Astrocyte (in vitro differentiated cells and primary cell): ENCODE measurements at regions not wholly inside any gene's neighbourhood (a gene's known extent, or its start where the extent isn't known, plus 50 kb on each side); places are given as distances from the start of the nearest gene placed in this dataset.

ENCODE experiments used
- DNase-seq: peaks from one replicate; pipeline ENCODE4 v3.0.0-alpha.2; 2010; ENCODE audit warnings: low read depth
- FAIRE-seq: peaks from 2 replicates; lab custom pipeline; 2011; peaks lifted over from hg19 to GRCh38; lab: Jason Lieb, UNC
- H2AFZ ChIP-seq: 2 replicates; pipeline ENCODE4 v1.6.0; 2012; ENCODE audit warnings: low read depth, low read length, inconsistent platforms
- H3K27ac ChIP-seq: 2 replicates; pipeline ENCODE4 v1.5.1; 2011; ENCODE audit warnings: low read depth, low read length, inconsistent platforms
- H3K27me3 ChIP-seq: 2 replicates; pipeline ENCODE4 v1.6.0; 2011; ENCODE audit warnings: low read length, inconsistent platforms; ENCODE audit not compliant: insufficient read depth
- H3K36me3 ChIP-seq: 2 replicates; pipeline ENCODE4 v1.5.1; 2011; ENCODE audit warnings: low read length, inconsistent platforms; ENCODE audit not compliant: insufficient read depth
- H3K4me1 ChIP-seq: 2 replicates; pipeline ENCODE4 v1.5.1; 2011; ENCODE audit warnings: low read length, inconsistent platforms; ENCODE audit not compliant: insufficient read depth
- H3K4me2 ChIP-seq: 2 replicates; pipeline ENCODE4 v1.6.0; 2012; ENCODE audit warnings: low read length, inconsistent platforms
- H3K4me3 ChIP-seq: 2 replicates; pipeline ENCODE4 v1.5.1; 2011; ENCODE audit warnings: low read depth, mild to moderate bottlenecking, low read length, inconsistent platforms; ENCODE audit not compliant: insufficient read depth
- H3K79me2 ChIP-seq: 2 replicates; pipeline ENCODE4 v1.6.0; 2012; ENCODE audit warnings: mild to moderate bottlenecking, low read length, inconsistent platforms; ENCODE audit not compliant: insufficient read depth
- H3K9ac ChIP-seq: 2 replicates; pipeline ENCODE4 v1.6.0; 2012; ENCODE audit warnings: mild to moderate bottlenecking, low read length, inconsistent platforms
- H3K9me3 ChIP-seq: 2 replicates; pipeline ENCODE4 v1.5.1; 2012; ENCODE audit warnings: low read depth, mild to moderate bottlenecking, low read length, inconsistent platforms; ENCODE audit not compliant: insufficient read depth
- H4K20me1 ChIP-seq: 2 replicates; pipeline ENCODE4 v1.6.0; 2012; ENCODE audit warnings: low read length, inconsistent platforms; ENCODE audit not compliant: insufficient read depth
- H3K27ac Mint-ChIP-seq: one replicate; pipeline ENCODE4 v1.8.0; 2021; ENCODE audit warnings: mild to moderate bottlenecking, mixed read lengths; ENCODE audit not compliant: unreplicated experiment
- H3K27me3 Mint-ChIP-seq: one replicate; pipeline ENCODE4 v1.8.0; 2021; ENCODE audit warnings: low read depth, mixed read lengths; ENCODE audit not compliant: unreplicated experiment
- H3K36me3 Mint-ChIP-seq: one replicate; pipeline ENCODE4 v1.8.0; 2021; ENCODE audit warnings: low read depth, mixed read lengths; ENCODE audit not compliant: unreplicated experiment
- H3K4me1 Mint-ChIP-seq: one replicate; pipeline ENCODE4 v1.8.0; 2021; ENCODE audit warnings: low read depth, mixed read lengths; ENCODE audit not compliant: unreplicated experiment
- H3K4me3 Mint-ChIP-seq: one replicate; pipeline ENCODE4 v1.8.0; 2021; ENCODE audit warnings: mild to moderate bottlenecking, moderate library complexity, mixed read lengths; ENCODE audit not compliant: unreplicated experiment
- H3K9me3 Mint-ChIP-seq: one replicate; pipeline ENCODE4 v1.8.0; 2021; ENCODE audit warnings: mild to moderate bottlenecking, mixed read lengths; ENCODE audit not compliant: unreplicated experiment
- CTCF ChIP-seq: IDR thresholded peaks from 2 replicates; pipeline ENCODE4 v1.5.1; 2011; ENCODE audit warnings: low read depth, mild to moderate bottlenecking, inconsistent platforms, low read length, moderate library complexity; ENCODE audit not compliant: insufficient read depth
- EZH2 ChIP-seq: IDR thresholded peaks from 2 replicates; pipeline ENCODE4 v1.6.1; 2012; ENCODE audit warnings: mild to moderate bottlenecking, low read length, inconsistent platforms; ENCODE audit not compliant: insufficient read depth

GRCh38 chr11:96447208-96448110 is 57.6 kb downstream of the JRKL start:
- H3K9ac ChIP-seq = no peak overlapping the region
- no peaks in the 10 kb centered on the region for H3K9me3 ChIP-seq
- Mint-ChIP-seq H3K9me3 (no peaks in the 10 kb centered on the region), H3K4me1 (no peaks in the 10 kb centered on the region), H3K4me3 (no peak overlapping the region), H3K27ac (no peak overlapping the region), H3K36me3 (no peaks in the 10 kb centered on the region), H3K27me3 (no peaks in the 10 kb centered on the region)
- no peaks in the 10 kb centered on the region for H3K36me3 ChIP-seq
- H2AFZ ChIP-seq = no peak overlapping the region
- H3K4me3 ChIP-seq = no peak overlapping the region
- TF ChIP-seq CTCF (no peak), EZH2 (no peak)
- no peak overlapping the region for H3K27ac ChIP-seq
- FAIRE-seq (no peak), DNase-seq (no peak)
- peaks cover 5% of the 10 kb centered on the region for H3K27me3 ChIP-seq
- no peaks in the 10 kb centered on the region for H4K20me1 ChIP-seq
- no peaks in the 10 kb centered on the region for H3K79me2 ChIP-seq
- no peaks in the 10 kb centered on the region for H3K4me1 ChIP-seq
- no peak overlapping the region for H3K4me2 ChIP-seq

GRCh38 chr11:96448225-96448624 is 58.4 kb downstream of the JRKL start:
- FAIRE-seq = no peak
- H3K36me3 Mint-ChIP-seq = no peaks in the 10 kb centered on the region
- no peak overlapping the region for H2AFZ ChIP-seq

More at GRCh38 chr11:96448225-96448624, 58.4 kb downstream of the JRKL start:
- no peaks in the 10 kb centered on the region for H3K27me3 Mint-ChIP-seq
- no peaks in the 10 kb centered on the region for H3K36me3 ChIP-seq
- H3K9me3 ChIP-seq = no peaks in the 10 kb centered on the region
- H3K4me2 ChIP-seq = no peak overlapping the region
- H3K4me1 ChIP-seq = no peaks in the 10 kb centered on the region
- no peaks in the 10 kb centered on the region for H3K79me2 ChIP-seq
- H3K4me3 Mint-ChIP-seq = no peak overlapping the region
- no peaks in the 10 kb centered on the region for H3K9me3 Mint-ChIP-seq
- H3K4me3 ChIP-seq = no peak overlapping the region
- DNase-seq = no peak
- H3K27ac Mint-ChIP-seq = no peak overlapping the region
- no peak overlapping the region for H3K9ac ChIP-seq
- TF ChIP-seq CTCF = no peak
- no peak for TF ChIP-seq EZH2
- no peaks in the 10 kb centered on the region for H4K20me1 ChIP-seq
- H3K27me3 ChIP-seq = peaks cover 5% of the 10 kb centered on the region
- no peak overlapping the region for H3K27ac ChIP-seq
- H3K4me1 Mint-ChIP-seq = no peaks in the 10 kb centered on the region
